GM21529 (cell line): ENCODE measurements at regions not wholly inside any gene's neighbourhood (a gene's known extent, or its start where the extent isn't known, plus 50 kb on each side); places are given as distances from the start of the nearest gene placed in this dataset.
"Not testable (repeated sequence)": the region's sequence is repeated elsewhere in the genome, so short reads cannot be mapped to it uniquely, and the experiment has no call there.

Experiments used
- ATAC-seq: cut with Tn5 transposase; IDR thresholded peaks from one replicate; pipeline ENCODE4 v1.9.1; 2021; ENCODE audit not compliant: unreplicated experiment

DNA sequence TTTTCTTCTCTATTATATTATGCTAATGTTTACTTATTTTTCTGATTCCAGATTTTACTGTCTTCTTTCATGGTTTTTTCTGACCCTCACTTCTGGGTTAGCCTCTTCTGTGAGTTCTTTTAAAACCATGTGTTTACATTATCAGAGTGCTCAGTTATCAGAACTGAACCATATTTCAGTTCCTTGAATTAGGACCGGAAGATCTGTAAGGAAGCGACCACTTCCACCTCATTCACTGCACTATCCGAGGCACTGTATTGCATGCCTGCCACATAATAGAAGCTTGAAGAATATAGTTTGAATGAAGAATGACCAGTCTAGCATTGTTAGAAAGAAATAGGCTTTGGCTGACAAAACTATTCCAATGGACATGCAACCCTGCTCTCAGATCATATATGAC is 281.0 kb upstream of the DEPDC1 start:
- ATAC-seq = no peak

DNA sequence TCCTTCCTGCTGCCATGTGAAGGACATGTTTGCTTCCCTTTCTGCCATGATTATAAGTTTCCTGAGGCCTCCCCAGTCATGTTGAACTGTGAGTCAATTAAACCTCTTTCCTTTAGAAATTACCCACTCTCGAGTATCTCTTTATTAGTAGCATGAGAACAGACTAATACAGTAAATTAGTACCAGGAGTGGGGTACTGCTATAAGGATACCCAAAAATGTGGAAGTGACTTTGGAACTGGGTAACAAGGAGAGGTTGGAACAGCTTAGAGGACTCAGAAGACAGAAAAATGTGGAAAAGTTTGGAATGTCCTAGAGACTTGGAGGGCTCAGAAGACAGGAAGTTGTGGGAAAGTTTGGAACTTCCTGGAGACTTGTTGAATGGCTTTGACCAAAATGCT is 283.0 kb upstream of the DEPDC1 start:
- not testable (repeated sequence) for ATAC-seq

DNA sequence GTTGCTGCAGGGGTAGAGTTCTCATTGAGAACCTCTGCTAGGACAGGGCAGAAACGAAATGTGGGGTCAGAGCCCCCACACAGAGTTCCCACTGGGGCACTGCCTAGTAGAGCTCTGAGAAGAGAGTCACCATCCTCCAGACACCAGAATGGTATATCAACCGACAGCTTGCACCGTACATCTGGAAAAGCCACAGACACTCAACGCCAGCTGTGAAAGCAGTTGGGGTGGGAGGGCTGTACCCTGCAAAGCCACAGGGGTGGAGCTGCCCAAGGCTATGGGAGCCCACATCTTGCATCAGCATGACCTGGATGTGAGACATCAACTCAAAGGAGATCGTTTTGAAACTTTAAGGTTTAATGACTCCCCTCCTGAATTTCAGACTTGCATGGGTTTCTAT is 284.0 kb upstream of the DEPDC1 start:
- no peak for ATAC-seq

- no peak for ATAC-seq
Measured at GRCh38 chr1:68782890-68783289, 286.0 kb upstream of the DEPDC1 start.

DNA sequence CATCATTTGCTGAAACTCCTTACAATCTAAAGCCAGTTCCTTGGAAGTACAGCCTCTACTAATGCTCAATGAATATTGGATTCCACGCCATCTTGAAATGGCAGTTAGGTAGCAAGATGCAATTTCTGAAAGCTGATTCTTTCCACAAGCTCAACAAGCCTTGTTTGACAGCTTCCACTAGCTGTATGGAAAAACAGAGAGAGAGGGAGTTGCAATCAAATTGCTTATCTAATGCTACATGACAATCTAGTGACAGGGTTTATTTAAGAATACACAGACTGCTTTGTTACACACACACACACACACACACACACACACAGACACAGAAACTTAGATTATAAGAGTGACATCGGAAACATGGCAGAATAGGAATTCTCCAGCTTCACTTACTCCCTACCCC is 288.4 kb upstream of the DEPDC1 start:
- ATAC-seq = no peak

DNA sequence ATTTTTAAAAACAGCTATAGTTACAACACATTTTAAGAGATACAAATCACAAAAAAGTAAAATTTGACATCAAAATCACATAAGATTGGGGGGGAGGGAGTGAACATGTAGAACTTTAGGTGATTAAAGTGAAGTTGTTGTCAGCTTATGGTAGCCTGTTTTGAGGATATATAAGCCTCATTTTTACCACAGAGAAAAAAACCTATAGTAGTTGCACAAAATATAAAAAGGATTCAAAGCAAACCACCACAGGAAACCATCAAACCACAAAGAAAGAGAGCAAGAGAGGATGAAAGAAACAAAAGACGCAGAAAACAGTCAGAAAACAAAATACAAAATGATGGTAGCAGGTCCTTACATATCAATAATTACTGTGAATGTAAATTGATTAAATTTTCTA is 291.9 kb upstream of the DEPDC1 start:
- ATAC-seq = no peak

DNA sequence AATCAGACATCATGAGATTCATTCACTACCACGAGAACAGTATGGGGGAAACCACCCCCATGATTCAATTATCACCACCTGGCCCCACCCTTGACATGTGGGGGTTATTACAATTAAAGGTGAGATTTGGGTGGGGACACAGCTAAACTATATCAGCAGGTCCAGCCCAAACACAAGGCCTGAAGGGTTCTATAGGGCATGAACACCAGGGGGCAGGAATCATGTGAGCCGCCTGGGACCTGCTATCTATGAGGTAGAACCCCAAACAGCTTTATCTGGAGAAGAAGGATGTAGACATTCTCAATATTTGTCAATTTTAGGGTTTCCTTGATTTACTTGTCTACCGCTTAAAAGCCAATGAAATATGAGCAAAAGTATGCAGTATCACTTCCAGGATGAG is 294.9 kb upstream of the DEPDC1 start:
- no peak for ATAC-seq

GRCh38 chr1:68795956-68796355 is 299.1 kb upstream of the DEPDC1 start:
- no peak for ATAC-seq

DNA sequence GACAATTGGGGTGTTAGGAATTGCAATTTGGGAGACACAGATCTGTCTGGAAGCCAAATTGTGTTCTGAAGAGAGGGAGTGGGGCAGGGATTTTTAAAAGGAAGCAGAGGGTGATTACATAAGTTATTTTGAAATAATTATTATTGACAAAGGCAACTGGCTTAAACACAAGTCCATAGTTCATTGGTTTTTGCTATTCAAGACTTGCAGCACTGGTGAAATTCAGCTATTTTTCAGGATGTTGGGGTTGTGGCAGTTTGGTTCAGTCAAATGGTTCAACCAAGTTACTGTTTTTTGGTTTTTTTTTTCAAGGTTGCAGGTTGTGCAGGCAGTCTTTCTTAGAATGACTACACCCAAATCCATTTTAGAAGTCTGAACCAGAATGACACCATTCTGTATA is 300.0 kb upstream of the DEPDC1 start:
- ATAC-seq = no peak

DNA sequence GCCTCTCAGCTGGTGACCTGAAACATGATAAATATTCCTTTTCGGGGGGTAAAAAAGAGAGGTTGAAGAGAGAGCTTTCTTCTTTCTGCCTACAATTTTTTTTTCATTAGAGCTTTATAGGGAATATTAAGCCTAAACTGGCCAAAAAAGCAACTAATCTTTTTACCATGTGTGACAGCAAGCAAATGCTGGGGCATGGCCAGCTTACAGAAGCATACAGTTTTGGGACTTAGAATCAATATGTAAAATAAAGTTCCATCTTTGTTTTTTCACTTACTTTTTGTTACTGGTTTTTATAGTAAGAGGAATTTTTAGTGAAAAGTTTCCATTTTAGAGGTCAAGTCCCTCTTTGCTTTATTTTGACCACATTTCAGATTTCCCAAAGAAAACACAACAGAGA is 301.2 kb upstream of the DEPDC1 start:
- ATAC-seq = no peak

DNA sequence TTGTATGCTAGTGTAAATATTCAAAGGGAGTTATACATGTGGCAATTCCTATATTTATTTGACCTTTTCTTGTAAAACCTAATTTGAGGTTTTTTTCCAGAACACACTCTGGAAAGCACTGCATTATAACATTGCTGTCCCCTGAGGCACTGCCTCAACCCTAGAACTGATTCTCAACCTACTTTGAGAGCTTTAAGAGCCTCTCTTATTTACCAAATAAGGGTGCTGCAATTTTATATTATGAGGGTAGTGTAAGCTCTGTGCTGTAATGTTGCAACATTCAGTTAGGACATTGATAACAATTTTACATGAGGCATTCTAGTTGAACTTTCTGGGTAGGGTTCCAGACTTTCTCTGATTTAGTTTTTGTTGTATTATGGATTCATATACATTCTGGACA is 302.2 kb upstream of the DEPDC1 start:
- ATAC-seq = no peak

- ATAC-seq = no peak
Measured at GRCh38 chr1:68800182-68800581, 303.3 kb upstream of the DEPDC1 start.

DNA sequence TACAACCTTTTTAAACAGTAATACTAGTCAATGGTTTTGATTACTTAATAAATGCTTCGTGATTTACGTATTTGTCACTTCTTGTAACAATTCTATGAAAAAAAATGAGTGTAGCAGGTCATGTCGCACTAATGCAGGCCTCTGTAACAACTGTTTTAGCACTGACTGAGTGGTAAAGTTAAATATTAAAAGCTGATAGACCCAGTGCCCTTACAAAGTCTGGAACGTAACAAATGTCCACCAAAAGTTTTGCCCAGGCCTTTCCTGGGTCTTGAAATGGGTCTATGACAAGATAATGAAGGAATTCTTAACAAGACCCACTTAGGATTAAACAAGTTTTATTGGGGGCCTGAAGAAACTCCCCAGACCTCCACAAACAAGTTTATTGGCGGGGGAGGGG is 304.6 kb upstream of the DEPDC1 start:
- no peak for ATAC-seq

DNA sequence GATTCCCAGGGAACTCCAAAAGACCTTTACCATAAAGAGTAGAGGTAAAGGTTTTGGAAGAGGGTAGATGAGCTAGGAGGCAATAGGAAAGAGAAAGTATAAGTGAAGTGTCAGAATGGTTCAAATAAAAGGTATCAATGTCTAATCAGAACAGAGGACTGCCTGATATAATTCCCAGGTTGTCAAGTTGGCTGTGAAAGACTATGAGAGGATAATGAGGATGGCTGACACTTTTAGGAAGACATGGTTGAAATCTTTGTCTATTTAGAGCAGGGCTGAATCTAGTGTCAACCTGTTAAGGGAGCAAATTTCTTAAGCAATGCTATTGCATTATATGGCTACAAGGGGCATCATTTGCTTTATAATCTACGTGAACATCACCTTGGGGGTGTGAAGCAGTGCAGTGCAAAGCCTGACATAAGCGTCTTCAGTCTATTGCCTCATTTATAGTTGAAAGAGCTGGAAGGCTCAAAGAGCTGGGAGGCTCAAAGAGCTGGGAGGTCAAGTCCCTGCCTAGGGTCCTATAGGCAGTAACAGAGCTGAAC is 308.3 kb upstream of the DEPDC1 start:
- ATAC-seq = no peak

DNA sequence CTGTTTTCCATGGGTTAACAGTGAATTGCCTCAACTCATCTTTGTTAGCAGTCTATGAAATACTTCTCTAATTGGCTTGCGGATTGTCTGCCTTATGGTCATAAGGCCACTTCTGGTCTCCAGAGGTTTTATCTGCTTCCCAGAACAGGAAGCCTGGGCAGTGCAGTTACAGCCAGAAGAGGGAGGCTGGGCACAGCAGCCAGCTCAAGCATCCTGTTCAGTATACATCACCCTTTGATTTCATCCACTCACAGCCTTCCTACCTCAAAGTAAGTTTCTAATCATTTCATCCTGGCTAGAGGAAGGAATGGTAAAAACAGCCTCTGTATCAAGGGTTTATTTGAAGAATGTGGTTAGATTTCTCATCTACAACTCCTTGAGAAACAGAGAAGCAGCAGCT is 311.5 kb upstream of the DEPDC1 start:
- no peak for ATAC-seq

- ATAC-seq = no peak
Measured at GRCh38 chr1:68811806-68812205, 314.9 kb upstream of the DEPDC1 start.

DNA sequence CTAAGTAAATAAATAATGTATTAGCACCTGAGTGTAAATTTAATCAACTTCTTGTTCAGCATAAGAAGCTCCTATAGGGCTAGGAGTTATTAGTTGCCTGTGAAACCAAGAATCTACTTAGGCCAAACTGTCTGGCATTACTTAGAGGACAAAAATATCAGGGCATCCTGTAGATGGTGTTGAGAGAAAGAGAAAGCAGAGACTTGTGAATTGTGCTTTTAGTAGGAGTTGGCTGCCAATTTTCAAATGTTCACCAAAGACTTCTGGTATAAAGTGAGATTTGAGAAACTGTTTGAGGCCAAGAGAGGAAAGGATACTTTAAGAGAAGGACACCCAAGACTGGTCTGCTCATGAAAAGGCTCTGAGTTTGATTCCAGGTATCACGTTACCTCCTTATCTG is 315.5 kb upstream of the DEPDC1 start:
- ATAC-seq = no peak

- ATAC-seq = no peak
Measured at GRCh38 chr1:68814067-68814466, 317.2 kb upstream of the DEPDC1 start.

- no peak for ATAC-seq
Measured at GRCh38 chr1:68815632-68816031, 318.8 kb upstream of the DEPDC1 start.

DNA sequence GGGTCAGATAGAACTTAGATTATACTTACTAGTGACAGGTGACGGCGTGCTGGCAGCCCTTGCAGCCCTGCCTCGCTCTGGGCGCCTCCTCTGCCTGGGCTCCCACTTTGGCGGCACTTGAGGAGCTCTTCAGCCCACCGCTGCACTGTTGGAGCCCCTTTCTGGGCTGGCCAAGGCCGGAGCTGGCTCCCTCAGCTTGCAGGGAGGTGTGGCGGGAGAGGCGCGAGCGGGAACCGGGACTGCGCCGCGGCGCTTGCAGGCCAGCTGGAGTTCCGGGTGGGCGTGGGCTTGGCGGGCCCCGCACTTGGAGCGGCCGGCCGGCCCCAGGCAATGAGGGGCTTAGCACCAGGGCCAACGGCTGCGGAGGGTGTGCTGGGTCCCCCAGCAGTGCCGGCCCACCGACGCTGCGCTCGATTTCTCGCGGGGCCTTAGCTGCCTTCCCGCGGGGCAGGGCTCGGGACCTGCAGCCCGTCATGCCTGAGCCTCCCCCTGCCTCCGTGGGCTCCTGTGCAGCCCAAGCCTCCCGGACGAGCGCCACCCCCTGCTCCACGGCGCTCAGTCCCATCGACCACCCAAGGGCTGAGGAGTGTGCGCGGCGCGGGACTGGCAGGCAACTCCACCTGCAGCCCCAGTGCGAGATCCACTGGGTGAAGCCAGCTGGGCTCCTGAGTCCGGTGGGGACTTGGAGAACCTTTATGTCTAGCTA is 320.8 kb upstream of the DEPDC1 start:
- ATAC-seq = not testable (repeated sequence)

DNA sequence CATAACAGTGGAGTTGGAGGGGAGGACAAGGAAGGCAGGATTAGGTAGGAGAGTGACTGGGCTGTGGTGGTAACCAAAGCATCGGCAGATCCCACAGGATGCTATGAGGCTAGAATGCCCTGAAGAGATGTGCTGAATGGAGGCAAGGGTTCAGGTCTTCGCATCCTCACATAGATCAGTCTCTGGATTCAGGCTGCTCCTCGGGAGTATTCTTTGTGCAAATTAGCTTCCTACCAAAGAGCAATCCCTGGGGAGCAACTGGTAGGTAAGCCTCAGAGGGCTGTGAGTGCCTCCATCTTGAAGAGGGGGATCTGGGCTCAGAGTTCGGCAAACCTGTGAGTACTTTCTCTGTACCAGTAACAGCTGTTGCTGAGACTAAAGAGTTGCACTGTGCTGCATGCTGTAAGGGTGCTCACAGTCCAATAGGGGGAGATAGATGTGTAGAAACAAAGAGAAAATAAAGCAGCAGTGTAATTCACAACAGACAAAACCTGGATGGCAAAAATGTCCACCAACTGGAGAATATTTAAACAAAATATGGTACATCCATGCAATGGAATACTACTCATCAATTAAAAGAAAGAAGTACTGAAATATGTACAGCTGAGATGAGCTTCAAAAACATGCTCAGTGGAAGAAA is 322.4 kb upstream of the DEPDC1 start:
- ATAC-seq = no peak

DNA sequence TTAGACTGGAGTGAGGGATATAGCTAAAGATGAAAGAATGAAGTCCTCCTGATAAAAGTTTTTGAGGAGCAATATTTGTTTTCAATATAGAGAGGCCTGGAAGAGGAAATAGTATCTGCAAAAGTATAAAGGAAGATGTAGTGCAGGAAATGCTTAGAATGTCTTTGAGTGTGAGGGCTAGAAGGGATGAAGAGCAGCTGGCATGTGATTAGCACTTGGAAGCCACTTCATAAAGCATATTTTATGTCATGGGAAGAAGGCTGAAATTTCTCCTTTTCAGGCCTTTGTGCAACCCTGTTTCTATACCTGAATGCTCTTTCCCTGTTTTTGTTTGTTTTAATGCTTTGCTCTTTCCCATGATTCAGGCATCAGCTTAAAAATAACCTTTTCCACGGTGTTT is 323.3 kb upstream of the DEPDC1 start:
- no peak for ATAC-seq

DNA sequence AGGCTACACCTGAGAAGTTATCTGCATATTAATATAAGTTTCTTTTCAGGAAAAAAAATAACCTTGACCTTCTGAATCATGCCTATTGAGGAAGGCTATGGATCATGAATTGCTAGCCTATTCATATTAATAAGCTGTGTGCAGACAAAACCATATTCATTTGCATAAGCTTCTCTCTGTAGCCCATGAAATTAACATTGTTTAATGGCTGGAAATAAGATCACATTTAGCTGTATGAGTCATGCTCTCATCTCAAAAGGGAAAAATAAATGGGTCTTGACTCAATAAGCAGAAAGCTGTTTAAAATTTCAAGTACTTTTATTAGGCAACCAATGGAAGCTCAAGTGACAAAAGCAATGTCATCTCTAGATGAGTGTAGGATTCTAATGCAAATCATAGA is 330.0 kb upstream of the DEPDC1 start:
- no peak for ATAC-seq
